HG03280 (cell line): ENCODE measurements at regions not wholly inside any gene's neighbourhood (a gene's known extent, or its start where the extent isn't known, plus 50 kb on each side); places are given as distances from the start of the nearest gene placed in this dataset.
"Not testable (repeated sequence)": the region's sequence is repeated elsewhere in the genome, so short reads cannot be mapped to it uniquely, and the experiment has no call there.

Source experiments
- ATAC-seq: cut with Tn5 transposase; IDR thresholded peaks from one replicate; pipeline ENCODE4 v1.9.1; 2021; ENCODE audit warnings: mild to moderate bottlenecking, moderate library complexity; ENCODE audit not compliant: unreplicated experiment

DNA sequence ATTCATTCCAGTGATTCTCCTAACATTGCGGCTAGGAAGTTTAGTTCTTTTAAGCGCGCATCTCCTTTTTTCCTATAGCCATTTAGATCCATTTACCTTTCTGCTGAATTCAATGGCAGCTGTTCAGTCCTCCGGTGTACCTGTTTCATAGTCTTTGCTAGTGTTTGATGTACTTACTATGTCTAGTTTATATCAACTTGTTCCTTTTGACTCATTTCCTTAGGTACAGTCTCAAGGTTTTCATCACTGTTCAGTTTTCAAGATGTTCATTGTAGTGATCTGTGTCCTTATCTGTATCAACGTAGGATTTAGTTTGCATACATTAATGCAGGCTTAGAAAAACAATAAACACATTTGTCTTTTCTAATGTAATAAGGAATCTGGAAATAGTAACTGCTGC is 59.0 kb upstream of the MBNL1 start:
- ATAC-seq: no peak

GRCh38 chr3:152210697-152211096 is 58.0 kb upstream of the MBNL1 start:
- ATAC-seq: no peak

DNA sequence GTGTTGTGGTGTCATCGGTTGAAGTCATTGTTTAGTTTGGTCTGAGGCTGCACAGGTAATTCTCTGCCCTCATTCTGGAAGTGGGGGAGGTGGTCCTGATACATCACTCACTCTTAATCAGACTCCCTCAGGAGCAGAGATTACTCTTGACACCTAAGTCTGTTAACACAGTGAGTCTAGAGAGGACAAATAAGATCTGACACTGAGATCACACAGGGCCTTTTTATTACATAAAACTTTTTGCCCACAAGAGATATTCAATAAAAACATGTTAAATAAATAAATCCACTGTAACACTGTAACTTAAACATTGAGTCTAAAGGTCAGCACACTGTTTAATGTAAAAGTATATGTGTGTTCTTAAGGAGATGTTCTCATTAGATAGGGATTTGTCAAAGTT is 57.1 kb upstream of the MBNL1 start:
- ATAC-seq: no peak

DNA sequence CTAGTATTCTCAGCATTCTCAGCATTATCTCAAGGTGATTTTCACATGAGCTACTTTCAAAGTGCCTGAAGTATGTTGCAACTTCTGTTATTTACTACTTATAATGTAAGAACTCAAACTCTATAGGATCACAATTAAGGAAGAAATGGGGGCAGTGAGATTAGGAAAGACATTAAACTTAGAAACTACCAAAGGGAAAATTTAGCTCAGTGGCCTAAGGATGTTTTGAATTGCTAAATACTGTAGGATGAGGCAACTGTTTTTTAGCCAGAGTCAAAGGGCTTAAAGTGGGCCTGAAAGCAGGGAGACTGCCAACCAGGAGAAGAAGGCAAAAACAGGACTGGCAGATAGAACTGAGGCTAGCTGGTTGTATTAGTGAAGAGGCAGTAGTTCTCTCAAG is 55.5 kb upstream of the MBNL1 start:
- ATAC-seq: no peak

GRCh38 chr3:152213938-152214337 is 54.8 kb upstream of the MBNL1 start:
- no peak for ATAC-seq

GRCh38 chr3:152216960-152217865 is 51.5 kb upstream of the MBNL1 start:
- ATAC-seq: not testable (repeated sequence)

GRCh38 chr3:152218602-152219001 is 50.1 kb upstream of the MBNL1 start:
- ATAC-seq: no peak
